Mesodermal cell (in vitro differentiated cells): ENCODE measurements at regions not wholly inside any gene's neighbourhood (a gene's known extent, or its start where the extent isn't known, plus 50 kb on each side); places are given as distances from the start of the nearest gene placed in this dataset.
A peak's percentile ranks its signal among the peaks of the same experiment; 100 is the strongest.

Experiments used
- H3K27ac ChIP-seq: 2 replicates; pipeline ENCODE4 v1.7.0; 2013; ENCODE audit warnings: mild to moderate bottlenecking, low read depth, low read length, moderate library complexity; ENCODE audit not compliant: severe bottlenecking
- H3K36me3 ChIP-seq: 2 replicates; pipeline ENCODE4 v1.7.1; 2013; ENCODE audit warnings: mild to moderate bottlenecking, low read length, moderate library complexity; ENCODE audit not compliant: control insufficient read depth, insufficient read depth
- H3K4me1 ChIP-seq: one replicate; pipeline ENCODE4 v1.7.1; 2013; ENCODE audit warnings: mild to moderate bottlenecking, low read length; ENCODE audit not compliant: insufficient read depth, control insufficient read depth, poor library complexity, severe bottlenecking
- H3K4me3 ChIP-seq: 2 replicates; pipeline ENCODE4 v1.7.0; 2013; ENCODE audit warnings: low read length, control low read depth, mild to moderate bottlenecking; ENCODE audit not compliant: insufficient read depth, poor library complexity, severe bottlenecking; ENCODE audit errors: extremely low read depth
- H3K9me3 ChIP-seq: 2 replicates; pipeline ENCODE4 v1.7.1; 2013; ENCODE audit warnings: mild to moderate bottlenecking, low read length, moderate library complexity; ENCODE audit not compliant: control insufficient read depth
- WGBS, 2 experiments: methylation state at CpG; one replicate each; pipeline ENCODE4 v1.1.5; 2013; ENCODE audit warnings: missing lambda C conversion rate in 2 of 2; ENCODE audit not compliant: insufficient coverage in 2 of 2; 5-methylcytosine and 5-hydroxymethylcytosine counted together

GRCh38 chr5:8493176-8493575 lies 624.2 kb downstream of the MTRR start:
- Histone ChIP-seq H3K4me3 (no peak overlapping the region), H3K36me3 (no peaks in the 10 kb centered on the region), H3K9me3 (peaks cover 12% of the 10 kb centered on the region), H3K27ac (no peak overlapping the region), H3K4me1 (no peaks in the 10 kb centered on the region)

GRCh38 chr5:8500426-8500825 lies 631.5 kb downstream of the MTRR start:
- H3K36me3 ChIP-seq = no peaks in the 10 kb centered on the region
- no peak overlapping the region for H3K27ac ChIP-seq
- H3K4me1 ChIP-seq = no peaks in the 10 kb centered on the region
- H3K9me3 ChIP-seq = no peaks in the 10 kb centered on the region
- H3K4me3 ChIP-seq = no peak overlapping the region
- 77 to 89% methylated on average over 3 of the region's 3 CpGs for WGBS, 2 experiments

DNA sequence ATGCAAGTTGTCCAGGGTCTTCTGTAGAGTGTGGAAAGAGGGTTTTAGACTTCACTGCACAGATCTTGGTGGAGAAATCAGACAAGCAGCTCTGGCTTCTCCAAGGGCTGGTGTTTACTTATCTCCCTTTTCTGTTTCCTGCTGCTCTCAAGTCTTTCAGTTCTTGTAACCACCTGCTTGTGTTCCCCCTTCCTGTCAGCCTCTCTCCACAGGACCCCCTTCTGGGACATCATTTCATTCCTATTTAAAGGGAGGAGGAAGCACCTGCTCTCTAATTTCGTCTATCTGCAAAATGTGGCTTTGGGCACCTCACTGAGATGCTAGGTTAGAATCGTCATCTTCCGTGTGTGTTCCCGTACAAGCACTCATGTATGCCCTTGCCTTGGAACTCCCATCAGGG lies 636.2 kb downstream of the MTRR start:
- no peak overlapping the region for H3K27ac ChIP-seq
- no peaks in the 10 kb centered on the region for H3K4me1 ChIP-seq
- H3K9me3 ChIP-seq = no peaks in the 10 kb centered on the region
- 91 to 93% methylated on average over 4 of the region's 4 CpGs for WGBS, 2 experiments
- no peaks in the 10 kb centered on the region for H3K36me3 ChIP-seq
- no peak overlapping the region for H3K4me3 ChIP-seq

- Histone ChIP-seq H3K4me1 (peaks cover 4% of the 10 kb centered on the region), H3K4me3 (no peak overlapping the region)
Measured at GRCh38 chr5:8508231-8508630, 639.3 kb downstream of the MTRR start.

GRCh38 chr5:8516356-8516755 lies 647.4 kb downstream of the MTRR start:
- WGBS, 2 experiments = 97 to 98% methylated on average over 3 to 4 of the region's 4 CpGs
- no peaks in the 10 kb centered on the region for H3K9me3 ChIP-seq
- H3K27ac ChIP-seq = no peak overlapping the region

More at GRCh38 chr5:8508231-8508630, 639.3 kb downstream of the MTRR start:
- Histone ChIP-seq H3K27ac (no peak overlapping the region), H3K9me3 (no peaks in the 10 kb centered on the region), H3K36me3 (no peaks in the 10 kb centered on the region)

GRCh38 chr5:8517456-8517855 lies 648.5 kb downstream of the MTRR start:
- Histone ChIP-seq H3K36me3 (no peaks in the 10 kb centered on the region), H3K9me3 (no peaks in the 10 kb centered on the region), H3K4me1 (peaks cover 14% of the 10 kb centered on the region), H3K4me3 (no peak overlapping the region), H3K27ac (no peak overlapping the region)
- WGBS, 2 experiments = 30 to 42% methylated on average over 1 to 2 of the region's 6 CpGs

More at GRCh38 chr5:8516356-8516755, 647.4 kb downstream of the MTRR start:
- H3K36me3 ChIP-seq = no peaks in the 10 kb centered on the region
- H3K4me3 ChIP-seq = no peak overlapping the region
- peaks cover 18% of the 10 kb centered on the region for H3K4me1 ChIP-seq

DNA sequence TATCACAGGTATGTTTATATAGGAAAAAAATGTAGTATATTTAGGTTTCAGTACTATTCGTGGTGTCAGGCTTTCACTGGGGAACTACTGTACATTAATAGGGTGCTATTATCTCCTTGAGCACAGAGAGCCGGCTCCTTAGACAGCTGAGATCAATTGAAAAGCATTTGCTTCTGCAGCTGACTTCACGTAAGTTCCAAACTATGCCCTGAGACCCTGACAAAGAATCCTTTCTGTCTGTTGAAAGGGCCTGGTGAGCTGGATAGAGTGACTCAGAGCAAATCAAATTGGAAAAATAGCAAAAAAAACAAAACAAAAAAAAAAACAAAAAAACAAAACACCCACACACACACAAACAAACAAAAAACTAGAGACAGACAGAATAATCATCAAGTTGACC lies 652.0 kb downstream of the MTRR start:
- Histone ChIP-seq H3K9me3 (no peaks in the 10 kb centered on the region), H3K36me3 (no peaks in the 10 kb centered on the region), H3K4me3 (no peak overlapping the region), H3K27ac (peak overlapping the region; percentile 26), H3K4me1 (peaks cover 14% of the 10 kb centered on the region)
- 54 to 64% methylated on average over 2 to 3 of the region's 3 CpGs for WGBS, 2 experiments

- peak overlapping the region; percentile 30 for H3K27ac ChIP-seq
- WGBS, 2 experiments = 71 to 75% methylated on average over 5 of the region's 8 CpGs
- no peaks in the 10 kb centered on the region for H3K9me3 ChIP-seq
- no peaks in the 10 kb centered on the region for H3K36me3 ChIP-seq
- no peak overlapping the region for H3K4me3 ChIP-seq
- H3K4me1 ChIP-seq = peaks cover 14% of the 10 kb centered on the region
Measured at GRCh38 chr5:8521991-8522390, 653.0 kb downstream of the MTRR start.

DNA sequence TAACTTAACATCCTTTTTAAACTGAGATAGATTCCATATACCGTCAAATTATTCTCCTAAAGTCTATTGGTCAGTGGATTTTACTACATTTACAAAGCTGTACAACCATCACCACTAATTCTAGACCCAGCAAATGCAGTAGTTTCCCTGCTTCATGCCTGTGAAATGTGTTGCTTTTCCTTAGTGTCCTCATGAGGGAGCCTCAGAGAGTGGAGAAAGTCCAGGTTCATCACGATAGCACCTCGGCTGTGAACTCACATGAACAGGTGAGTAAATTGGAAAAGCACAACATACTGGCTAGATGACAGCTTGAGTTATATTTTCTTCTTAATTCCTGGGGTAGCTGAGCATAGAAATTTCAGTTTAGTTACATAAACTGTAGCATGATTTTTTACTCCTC lies 653.7 kb downstream of the MTRR start:
- 40 to 80% methylated on average over 2 of the region's 3 CpGs for WGBS, 2 experiments

DNA sequence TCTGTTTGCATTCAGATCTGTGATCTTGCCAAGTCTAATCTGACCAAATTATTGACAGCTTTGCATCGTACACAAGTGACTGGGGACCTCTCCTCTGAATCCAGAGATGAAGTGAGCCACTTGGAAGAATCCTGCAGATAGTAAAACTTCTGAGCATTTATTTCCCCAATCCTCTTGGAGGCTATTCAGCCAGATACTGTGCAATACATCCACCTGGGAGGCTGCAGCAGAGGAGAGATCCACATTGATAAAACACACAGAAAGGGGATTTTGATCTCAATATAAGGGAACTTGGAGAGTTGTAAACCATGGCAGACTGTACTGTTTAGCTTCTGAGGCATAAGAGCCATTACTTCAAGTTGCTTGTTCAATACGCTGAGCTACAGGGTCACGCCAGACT lies 654.6 kb downstream of the MTRR start:
- Histone ChIP-seq H3K4me3 (no peak overlapping the region), H3K27ac (no peak overlapping the region), H3K9me3 (no peaks in the 10 kb centered on the region), H3K36me3 (no peaks in the 10 kb centered on the region), H3K4me1 (peaks cover 12% of the 10 kb centered on the region)
- WGBS, 2 experiments = 91 to 100% methylated on average over 2 of the region's 3 CpGs

More for the DNA sequence above, 653.7 kb downstream of the MTRR start:
- H3K27ac ChIP-seq = no peak overlapping the region
- H3K4me1 ChIP-seq = peaks cover 12% of the 10 kb centered on the region
- H3K9me3 ChIP-seq = no peaks in the 10 kb centered on the region
- H3K4me3 ChIP-seq = no peak overlapping the region
- no peaks in the 10 kb centered on the region for H3K36me3 ChIP-seq

DNA sequence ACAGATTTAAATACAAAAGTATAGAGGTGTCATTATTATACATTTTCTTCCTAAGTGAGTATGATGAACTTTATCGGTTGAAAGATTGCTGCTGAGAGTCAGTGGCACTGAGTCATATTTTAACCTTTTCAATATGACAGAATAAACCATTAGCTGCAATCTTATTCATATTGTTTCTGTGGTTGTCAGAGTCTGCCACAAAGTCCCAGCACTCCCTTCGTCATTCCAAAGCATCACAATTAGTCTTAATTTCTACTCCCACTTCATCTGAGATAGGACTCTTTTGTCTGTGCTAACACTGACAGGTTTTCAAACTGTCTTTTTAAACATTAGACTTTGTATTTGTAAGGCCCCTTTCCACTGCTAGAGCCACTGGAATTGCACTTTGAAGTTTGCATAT lies 656.9 kb downstream of the MTRR start:
- no peak overlapping the region for H3K4me3 ChIP-seq
- peaks cover 3% of the 10 kb centered on the region for H3K4me1 ChIP-seq
- H3K36me3 ChIP-seq = no peaks in the 10 kb centered on the region
- WGBS, 2 experiments = 57% methylated on average over 1 of the region's 2 CpGs; no CpG with 5 or more reads in 1 of the 2 experiments
- H3K9me3 ChIP-seq = no peaks in the 10 kb centered on the region
- no peak overlapping the region for H3K27ac ChIP-seq

- Histone ChIP-seq H3K36me3 (no peaks in the 10 kb centered on the region), H3K4me3 (no peak overlapping the region), H3K27ac (no peak overlapping the region), H3K9me3 (no peaks in the 10 kb centered on the region), H3K4me1 (no peaks in the 10 kb centered on the region)
- WGBS, 2 experiments = 63 to 92% methylated on average over 2 of the region's 4 CpGs
Measured at GRCh38 chr5:8528106-8528505, 659.2 kb downstream of the MTRR start.
